OCI-LY7 (cell line): ENCODE measurements at regions not wholly inside any gene's neighbourhood (a gene's known extent, or its start where the extent isn't known, plus 50 kb on each side); places are given as distances from the start of the nearest gene placed in this dataset.

ENCODE experiments used
- BruUV-seq: library from RNA; stranded (reverse); fragments of 400-500 nt; replicated peaks from 2 replicates; lab custom pipeline; 2021; lab: Mats Ljungman, UMichigan
- CTCF ChIA-PET: fragments of 300-600 bp; sonication (Branson Sonifier 250); formaldehyde crosslinking; loops from one replicate; lab custom pipeline; 2022; ENCODE audit warnings: antibody characterized with exemption; ENCODE audit not compliant: unreplicated experiment; lab: Charles Lee
- POLR2A ChIA-PET: fragments of 300-600 bp; sonication (Branson Sonifier 250); formaldehyde crosslinking; loops from one replicate; lab custom pipeline; 2022; ENCODE audit warnings: antibody characterized with exemption; lab: Charles Lee
- DNase-seq: peaks from one replicate; pipeline ENCODE4 v3.0.0-alpha.2; 2015; ENCODE audit warnings: low spot score
- H2AFZ ChIP-seq: fragments of 200-600 bp; sonication (generic), shearing (Covaris generic); 2 replicates; pipeline ENCODE4 v1.6.1; 2014; ENCODE audit warnings: mild to moderate bottlenecking, antibody characterized with exemption, low read length, moderate library complexity
- H3K27ac ChIP-seq: fragments of 200-600 bp; sonication (generic); 2 replicates; pipeline ENCODE4 v1.5.1; 2014; ENCODE audit warnings: mixed run types, low read depth, mild to moderate bottlenecking, moderate library complexity, low read length, inconsistent platforms; ENCODE audit not compliant: poor library complexity, severe bottlenecking
- H3K36me3 ChIP-seq: fragments of 200-600 bp; sonication (generic); 2 replicates; pipeline ENCODE4 v1.6.1; 2014; ENCODE audit warnings: mild to moderate bottlenecking, antibody characterized with exemption, low read length, moderate library complexity, mixed read lengths; ENCODE audit not compliant: insufficient read depth
- H3K4me1 ChIP-seq: fragments of 200-600 bp; sonication (generic); 2 replicates; pipeline ENCODE4 v1.5.1; 2014; ENCODE audit warnings: mild to moderate bottlenecking, low read length; ENCODE audit not compliant: insufficient read depth, poor library complexity, severe bottlenecking
- H3K4me2 ChIP-seq: fragments of 200-600 bp; sonication (generic); 2 replicates; pipeline ENCODE4 v1.6.1; 2014; ENCODE audit warnings: mild to moderate bottlenecking, low read length
- H3K4me3 ChIP-seq: fragments of 200-600 bp; sonication (generic); 2 replicates; pipeline ENCODE4 v1.5.1; 2014; ENCODE audit warnings: mild to moderate bottlenecking, low read depth, low read length; ENCODE audit not compliant: poor library complexity, severe bottlenecking
- H3K79me2 ChIP-seq: fragments of 200-600 bp; sonication (generic); 2 replicates; pipeline ENCODE4 v1.6.1; 2016; ENCODE audit warnings: low read depth, mild to moderate bottlenecking, low read length, moderate library complexity, mixed read lengths; ENCODE audit not compliant: insufficient read depth
- H3K9me2 ChIP-seq: fragments of 200-600 bp; sonication (generic); 2 replicates; pipeline ENCODE4 v1.6.1; 2016; ENCODE audit warnings: mild to moderate bottlenecking, low read length, mixed read lengths; ENCODE audit not compliant: insufficient read depth
- H3K9me3 ChIP-seq: fragments of 200-600 bp; sonication (generic); 2 replicates; pipeline ENCODE4 v1.6.1; 2014; ENCODE audit warnings: mild to moderate bottlenecking, mixed run types, low read length, mixed read lengths
- H4K20me1 ChIP-seq: fragments of 200-600 bp; sonication (generic); 2 replicates; pipeline ENCODE4 v1.6.1; 2014; ENCODE audit warnings: mild to moderate bottlenecking, antibody characterized with exemption, low read length, moderate library complexity, mixed read lengths; ENCODE audit not compliant: insufficient read depth
- CTCF ChIP-seq: fragments of 200-600 bp; sonication (generic); conservative IDR thresholded peaks from 2 replicates; pipeline ENCODE4 v1.5.1; 2014; ENCODE audit warnings: mild to moderate bottlenecking, antibody characterized with exemption, low read length, moderate library complexity, mixed read lengths
- EZH2phosphoT487 ChIP-seq: fragments of 200-600 bp; sonication (generic); IDR thresholded peaks from 2 replicates; pipeline ENCODE4 v1.6.1; 2018; ENCODE audit warnings: low read depth, borderline replicate concordance, mild to moderate bottlenecking, mixed run types, antibody characterized with exemption, low read length, moderate library complexity, mixed read lengths
- intact Hi-C: fragments of 100-400 bp; cut with micrococcal nuclease; formaldehyde crosslinking; loops from one replicate; pipeline ENCODE4 v1.10.0; 2022; ENCODE audit not compliant: unreplicated experiment

- no TSS peak for BruUV-seq
- ChIA-PET CTCF (no interaction called here), POLR2A (interaction anchor here (0.5 to 1.0 kb wide), 4 partner anchors 9 to 535 kb away, joined by 3 to 4 read pairs (median 3); no protein-coding TSS in a partner anchor)
- Histone ChIP-seq H3K79me2 (no peaks in the 10 kb centered on the region), H3K4me1 (no peaks in the 10 kb centered on the region), H2AFZ (no peak overlapping the region), H3K36me3 (no peaks in the 10 kb centered on the region), H3K9me3 (no peaks in the 10 kb centered on the region), H4K20me1 (no peaks in the 10 kb centered on the region), H3K4me3 (no peak overlapping the region), H3K4me2 (no peak overlapping the region), H3K9me2 (no peaks in the 10 kb centered on the region), H3K27ac (no peak overlapping the region)
- intact Hi-C loops: loop anchor here (5.0 kb wide), 1 partner anchor 107 kb away; no protein-coding TSS in a partner anchor
- TF ChIP-seq CTCF: peak; percentile 30; the same call in 1 of the 2 replicates
- no peak for TF ChIP-seq EZH2phosphoT487
- no peak for DNase-seq
These were observed 133.7 kb downstream of the BRMS1L start for GRCh38 chr14:35959835-35960234.

GRCh38 chr14:35958499-35958898, 132.4 kb downstream of the BRMS1L start:
- CTCF ChIA-PET: no interaction called here
- POLR2A ChIA-PET: interaction anchor here (0.9 kb wide), 1 partner anchor 8 kb away, joined by 4 read pairs; no protein-coding TSS in a partner anchor
- DNase-seq: no peak
- H3K79me2 ChIP-seq: no peaks in the 10 kb centered on the region
- H3K27ac ChIP-seq: no peak overlapping the region
- H3K36me3 ChIP-seq: no peaks in the 10 kb centered on the region
- no peaks in the 10 kb centered on the region for H3K9me2 ChIP-seq
- H3K9me3 ChIP-seq: no peaks in the 10 kb centered on the region
- no peak overlapping the region for H3K4me2 ChIP-seq
- intact Hi-C loops: loop anchor here (5.0 kb wide), 1 partner anchor 109 kb away; no protein-coding TSS in a partner anchor
- no peaks in the 10 kb centered on the region for H4K20me1 ChIP-seq
- BruUV-seq: no TSS peak
- TF ChIP-seq CTCF: no peak
- TF ChIP-seq EZH2phosphoT487: no peak
- no peaks in the 10 kb centered on the region for H3K4me1 ChIP-seq
- no peak overlapping the region for H2AFZ ChIP-seq
- no peak overlapping the region for H3K4me3 ChIP-seq

DNA sequence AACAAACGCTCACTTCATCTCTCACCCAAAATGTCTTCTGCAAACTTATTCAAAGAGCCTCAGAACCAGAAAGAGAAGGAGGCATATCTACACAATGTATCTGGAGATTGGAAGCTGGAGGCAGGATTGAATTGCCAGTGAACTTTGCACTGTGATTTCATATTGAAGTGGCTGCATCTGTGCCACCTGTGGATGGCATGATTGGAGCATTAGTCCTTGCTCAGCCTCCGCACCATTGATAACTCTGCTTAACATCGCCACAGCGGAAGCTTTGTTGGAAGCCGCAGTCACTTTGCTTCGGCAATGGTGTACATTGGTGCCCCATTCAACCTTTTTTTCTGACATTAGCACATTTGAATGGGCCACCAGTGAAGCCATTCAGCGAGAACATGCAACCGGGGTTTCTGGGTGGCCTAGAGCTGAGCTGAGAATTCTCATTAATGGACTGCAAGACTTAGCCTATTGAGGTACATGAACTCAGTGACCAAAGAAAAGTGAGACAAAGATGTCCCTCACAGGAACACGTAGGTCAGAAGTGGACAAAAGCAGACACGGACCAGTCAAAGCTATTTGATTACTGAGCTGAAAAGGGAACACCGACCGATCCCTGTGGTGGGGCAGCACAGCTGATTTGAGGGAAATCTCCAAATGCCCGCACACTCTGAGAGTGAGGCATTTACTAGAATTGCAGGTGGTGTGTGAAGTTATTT, 130.4 kb downstream of the BRMS1L start:
- ChIA-PET CTCF (no interaction called here), POLR2A (interaction anchor here (1.5 to 1.6 kb wide), 2 partner anchors 10 to 15 kb away, joined by 3 read pairs; no protein-coding TSS in a partner anchor)
- intact Hi-C loops: loop anchor here (5.0 kb wide), 1 partner anchor 111 kb away; no protein-coding TSS in a partner anchor
- no peaks in the 10 kb centered on the region for H4K20me1 ChIP-seq
- no peak for DNase-seq
- no peaks in the 10 kb centered on the region for H3K9me2 ChIP-seq
- no peaks in the 10 kb centered on the region for H3K79me2 ChIP-seq
- H3K27ac ChIP-seq: no peak overlapping the region
- H3K36me3 ChIP-seq: no peaks in the 10 kb centered on the region
- H3K4me3 ChIP-seq: no peak overlapping the region
- BruUV-seq: no TSS peak
- H3K4me1 ChIP-seq: no peaks in the 10 kb centered on the region
- no peak overlapping the region for H2AFZ ChIP-seq
- no peak for TF ChIP-seq EZH2phosphoT487
- TF ChIP-seq CTCF: no peak
- no peak overlapping the region for H3K4me2 ChIP-seq
- H3K9me3 ChIP-seq: no peaks in the 10 kb centered on the region
